ENCODE measurements at regions not wholly inside any gene's neighbourhood (a gene's known extent, or its start where the extent isn't known, plus 50 kb on each side); places are given as distances from the start of the nearest gene placed in this dataset.
A peak's percentile ranks its signal among the peaks of the same experiment; 100 is the strongest.

DNA sequence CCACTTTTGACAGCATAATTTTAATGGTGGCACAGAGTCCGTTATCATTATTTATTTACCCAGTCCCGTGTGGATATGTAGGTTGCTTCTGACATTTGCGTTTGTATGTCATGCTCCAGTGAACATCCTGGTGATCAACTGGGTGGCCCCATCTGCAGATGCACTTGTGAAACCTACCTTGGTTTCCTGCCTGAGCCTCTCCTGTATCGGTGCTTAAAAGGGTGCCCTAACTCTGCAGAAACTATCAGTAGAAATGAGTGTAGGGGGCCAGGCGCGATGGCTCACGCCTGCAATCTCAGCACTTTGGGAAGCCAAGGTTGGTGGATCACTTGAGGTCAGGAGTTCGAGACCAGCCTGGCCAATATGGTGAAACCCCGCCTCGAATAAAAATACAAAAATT is 92.1 kb upstream of the IER5L start:
- ChIA-PET CTCF (no interaction called here), POLR2A (ENCODE audit: low non-redundant PET) (no interaction called here)
- no peak for TF ChIP-seq CTCF (conservative IDR thresholded peaks at IDR 0.05; ENCODE audit: low read depth)
- no peak overlapping the region for H3K27ac ChIP-seq
- DNase-seq (ENCODE audit: low spot score): no peak

GRCh38 chr9:129267141-129267540 is 89.1 kb upstream of the IER5L start:
- POLR2A ChIA-PET (ENCODE audit: low non-redundant PET): interaction anchor here (1.0 kb wide), 1 partner anchor 67 kb away, joined by 3 read pairs; no protein-coding TSS in a partner anchor
- no peak overlapping the region for H3K27ac ChIP-seq
- no peak for DNase-seq (ENCODE audit: low spot score)
- TF ChIP-seq CTCF (conservative IDR thresholded peaks at IDR 0.05; ENCODE audit: low read depth): no peak
- CTCF ChIA-PET: no interaction called here

- DNase-seq (ENCODE audit: low spot score): no peak
- CTCF ChIA-PET: no interaction called here
- POLR2A ChIA-PET (ENCODE audit: low non-redundant PET): interaction anchor here (1.0 kb wide), 1 partner anchor 68 kb away, joined by 3 read pairs; no protein-coding TSS in a partner anchor
- TF ChIP-seq CTCF (conservative IDR thresholded peaks at IDR 0.05; ENCODE audit: low read depth): no peak
- H3K27ac ChIP-seq: no peak overlapping the region
These were observed 88.5 kb upstream of the IER5L start for GRCh38 chr9:129266536-129266935.

- H3K27ac ChIP-seq: no peak overlapping the region
- CTCF ChIA-PET: no interaction called here
- POLR2A ChIA-PET (ENCODE audit: low non-redundant PET): no interaction called here
- no peak for TF ChIP-seq CTCF (conservative IDR thresholded peaks at IDR 0.05; ENCODE audit: low read depth)
- DNase-seq (ENCODE audit: low spot score): no peak
These were observed 86.3 kb upstream of the IER5L start for GRCh38 chr9:129264388-129264787.

DNA sequence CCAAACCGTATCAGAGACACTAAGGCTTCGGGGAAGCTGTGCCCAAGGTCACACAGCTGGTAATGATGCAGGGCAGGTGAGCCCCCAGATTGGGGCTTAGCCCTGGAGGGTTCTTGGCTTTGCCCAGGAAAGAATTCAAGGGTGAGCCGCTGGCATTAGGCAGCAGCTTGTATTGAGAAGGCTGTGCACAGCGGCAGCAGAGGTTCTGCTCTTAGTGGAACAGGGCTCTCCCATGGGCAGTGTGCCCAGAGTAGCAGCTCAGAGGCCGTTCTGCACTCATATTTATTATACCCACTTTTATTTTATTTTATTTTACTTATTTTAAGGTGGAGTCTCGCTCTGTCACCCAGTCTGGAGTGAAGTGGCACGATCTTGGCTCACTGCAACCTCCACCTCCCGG is 85.8 kb upstream of the IER5L start:
- POLR2A ChIA-PET (ENCODE audit: low non-redundant PET): no interaction called here
- TF ChIP-seq CTCF (conservative IDR thresholded peaks at IDR 0.05; ENCODE audit: low read depth): no peak
- DNase-seq (ENCODE audit: low spot score): no peak
- CTCF ChIA-PET: interaction anchor here (0.6 kb wide), 1 partner anchor 15 kb away, joined by 3 read pairs; no protein-coding TSS in a partner anchor
- H3K27ac ChIP-seq: no peak overlapping the region

DNA sequence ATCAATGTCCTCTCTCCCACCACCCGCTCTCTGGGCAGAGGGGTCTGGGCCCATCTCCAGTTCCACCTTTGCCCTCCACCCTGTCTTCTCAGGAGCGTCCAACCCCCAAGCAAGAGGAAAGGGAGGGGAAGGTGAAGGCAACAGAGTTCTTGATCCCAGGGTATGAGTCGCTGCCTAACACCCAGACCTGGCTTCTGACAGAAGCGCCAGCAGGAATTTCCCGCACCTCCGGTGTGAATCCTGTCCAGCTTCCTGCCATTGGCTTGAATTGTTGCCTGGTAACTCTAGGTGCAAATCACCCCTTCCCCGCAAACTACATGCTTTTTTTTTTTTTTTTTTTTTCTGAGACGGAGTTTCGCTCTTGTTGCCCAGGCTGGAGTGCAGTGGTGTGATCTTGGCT is 84.2 kb upstream of the IER5L start:
- DNase-seq (ENCODE audit: low spot score): peak; percentile 65
- no peak for TF ChIP-seq CTCF (conservative IDR thresholded peaks at IDR 0.05; ENCODE audit: low read depth)
- ChIA-PET CTCF (interaction anchor here (0.7 kb wide), 1 partner anchor 1692 kb away, joined by 7 read pairs; no protein-coding TSS in a partner anchor), POLR2A (ENCODE audit: low non-redundant PET) (no interaction called here)
- H3K27ac ChIP-seq: peak overlapping the region; percentile 16; the same call in 1 of the 2 replicates
